ENCODE measurements at regions not wholly inside any gene's neighbourhood (a gene's known extent, or its start where the extent isn't known, plus 50 kb on each side); places are given as distances from the start of the nearest gene placed in this dataset.

DNA sequence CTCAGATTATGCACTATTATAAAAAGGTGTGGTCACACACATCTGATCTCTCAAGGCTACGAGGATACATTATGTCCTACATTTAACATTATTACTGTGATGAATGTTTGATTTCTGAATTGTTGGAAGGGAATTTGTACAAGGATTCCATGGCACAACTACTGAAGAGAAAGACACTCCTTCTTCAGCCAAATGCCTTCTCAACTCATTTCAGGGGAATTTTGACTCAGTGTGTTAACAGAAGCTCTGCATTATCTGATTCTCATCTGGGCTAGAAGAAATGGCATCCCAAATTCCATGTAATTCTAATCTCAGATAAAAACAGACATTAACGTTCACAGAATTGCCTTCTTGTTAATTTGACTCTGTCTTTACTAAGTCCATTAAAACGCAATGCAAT, 477.7 kb downstream of the PDGFC start:
- H3K27ac ChIP-seq = no peak overlapping the region
- TF ChIP-seq ZFX (IDR thresholded peaks at IDR 0.05) = no peak
- TF ChIP-seq, protein P1, sequence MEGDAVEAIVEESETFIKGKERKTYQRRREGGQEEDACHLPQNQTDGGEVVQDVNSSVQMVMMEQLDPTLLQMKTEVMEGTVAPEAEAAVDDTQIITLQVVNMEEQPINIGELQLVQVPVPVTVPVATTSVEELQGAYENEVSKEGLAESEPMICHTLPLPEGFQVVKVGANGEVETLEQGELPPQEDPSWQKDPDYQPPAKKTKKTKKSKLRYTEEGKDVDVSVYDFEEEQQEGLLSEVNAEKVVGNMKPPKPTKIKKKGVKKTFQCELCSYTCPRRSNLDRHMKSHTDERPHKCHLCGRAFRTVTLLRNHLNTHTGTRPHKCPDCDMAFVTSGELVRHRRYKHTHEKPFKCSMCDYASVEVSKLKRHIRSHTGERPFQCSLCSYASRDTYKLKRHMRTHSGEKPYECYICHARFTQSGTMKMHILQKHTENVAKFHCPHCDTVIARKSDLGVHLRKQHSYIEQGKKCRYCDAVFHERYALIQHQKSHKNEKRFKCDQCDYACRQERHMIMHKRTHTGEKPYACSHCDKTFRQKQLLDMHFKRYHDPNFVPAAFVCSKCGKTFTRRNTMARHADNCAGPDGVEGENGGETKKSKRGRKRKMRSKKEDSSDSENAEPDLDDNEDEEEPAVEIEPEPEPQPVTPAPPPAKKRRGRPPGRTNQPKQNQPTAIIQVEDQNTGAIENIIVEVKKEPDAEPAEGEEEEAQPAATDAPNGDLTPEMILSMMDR (conservative IDR thresholded peaks at IDR 0.05) = no peak

DNA sequence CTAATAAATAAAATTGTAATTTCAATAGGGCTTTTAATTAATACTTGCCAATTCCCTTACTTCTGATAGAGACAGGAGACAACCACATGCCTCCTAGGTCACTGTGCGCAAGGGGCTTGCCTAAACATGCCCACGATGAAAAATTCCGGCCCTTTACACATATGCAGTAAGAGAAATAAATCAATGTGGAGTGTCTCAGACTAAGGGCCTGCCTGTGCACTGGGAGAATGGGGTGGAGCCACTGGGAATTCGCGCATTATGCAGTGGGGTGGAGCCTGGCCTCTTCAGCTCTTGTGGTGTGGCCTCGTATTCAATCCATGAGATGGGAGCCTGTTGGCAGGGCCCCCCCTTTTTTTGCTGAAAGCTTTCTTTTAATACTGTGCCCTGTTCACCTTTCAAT, 484.5 kb downstream of the PDGFC start:
- H3K27ac ChIP-seq = no peak overlapping the region
- TF ChIP-seq, protein P1 (conservative IDR thresholded peaks at IDR 0.05) = no peak
- no peak for TF ChIP-seq ZFX (IDR thresholded peaks at IDR 0.05)

DNA sequence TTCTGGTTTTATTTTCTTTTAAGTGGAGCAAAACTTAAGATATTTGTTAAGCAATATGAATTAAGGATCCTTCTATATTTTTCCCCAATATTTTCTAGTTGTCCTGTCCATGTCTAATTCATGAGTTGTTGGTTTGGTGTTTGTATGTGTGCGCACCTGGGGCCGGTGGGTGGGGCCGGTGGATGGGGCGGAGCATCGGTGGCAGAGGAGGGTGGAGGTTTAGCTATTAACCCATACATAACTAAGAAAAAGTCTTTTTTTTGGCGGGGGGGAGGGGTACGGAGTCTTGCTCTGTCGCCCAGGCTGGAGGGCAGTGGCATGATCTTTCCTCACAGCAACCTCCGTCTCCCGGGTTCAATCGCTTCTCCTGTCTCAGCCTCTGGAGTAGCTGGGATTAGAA, 489.8 kb downstream of the PDGFC start:
- no peak overlapping the region for H3K27ac ChIP-seq
- TF ChIP-seq ZFX (IDR thresholded peaks at IDR 0.05) = no peak
- TF ChIP-seq, protein P1 (conservative IDR thresholded peaks at IDR 0.05) = no peak

DNA sequence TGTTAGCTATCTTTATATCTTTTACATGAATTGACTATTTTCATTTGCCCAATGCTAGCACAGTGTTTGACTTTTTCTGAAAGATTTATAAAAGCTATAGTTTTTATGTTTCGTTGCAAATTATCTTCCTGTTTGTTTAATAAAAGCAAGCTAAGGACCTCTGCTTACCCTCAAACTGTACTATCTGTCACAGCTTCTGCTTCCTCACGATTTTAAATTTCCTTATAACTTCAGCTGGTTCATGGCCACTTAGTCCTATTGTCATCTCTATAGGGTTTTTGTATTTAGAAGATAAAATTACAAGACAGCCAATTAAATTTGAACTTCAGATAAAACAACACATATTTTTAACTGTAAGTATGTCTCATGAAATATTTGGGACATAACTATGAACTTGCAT, 494.0 kb downstream of the PDGFC start:
- no peak overlapping the region for H3K27ac ChIP-seq
- no peak for TF ChIP-seq ZFX (IDR thresholded peaks at IDR 0.05)
- TF ChIP-seq, protein P1 (conservative IDR thresholded peaks at IDR 0.05) = no peak

DNA sequence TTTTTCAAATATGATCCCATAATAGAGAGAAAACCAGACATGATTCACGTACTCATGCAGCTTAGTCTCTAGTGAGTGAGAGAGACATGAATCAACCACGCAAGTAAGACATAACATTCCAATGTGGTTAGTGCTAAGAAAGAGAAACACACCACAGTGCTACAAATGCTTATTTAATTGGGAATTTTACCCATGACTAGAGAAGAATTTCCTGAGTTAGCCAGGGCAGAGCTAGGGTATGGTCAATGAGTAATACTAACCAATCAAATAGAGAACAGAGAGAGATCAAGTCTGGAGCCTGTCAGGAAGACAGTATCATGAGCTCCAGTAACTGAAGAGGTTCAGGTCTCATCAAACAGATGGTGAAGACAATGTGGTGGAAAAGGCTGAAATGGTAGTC, 495.2 kb downstream of the PDGFC start:
- TF ChIP-seq, protein P1 (conservative IDR thresholded peaks at IDR 0.05) = no peak
- TF ChIP-seq ZFX (IDR thresholded peaks at IDR 0.05) = no peak
- H3K27ac ChIP-seq = no peak overlapping the region

DNA sequence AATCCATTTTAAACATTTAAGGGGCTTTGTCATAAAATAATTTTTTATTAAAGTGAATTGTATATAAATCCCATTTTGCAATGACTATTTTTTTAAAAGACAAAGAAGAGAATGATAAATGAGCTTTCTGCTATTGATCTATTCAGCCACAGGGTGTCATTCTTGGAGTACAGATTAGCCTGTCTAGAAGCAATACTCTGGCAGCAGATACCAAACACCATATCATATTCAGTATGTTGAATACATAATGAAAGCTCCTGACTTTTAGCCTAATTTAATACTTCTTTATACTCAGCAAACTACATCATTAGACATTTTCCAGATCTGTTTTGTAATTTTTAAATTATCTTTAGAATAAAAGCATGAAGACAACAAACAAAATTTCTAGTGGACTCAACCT, 496.3 kb downstream of the PDGFC start:
- no peak overlapping the region for H3K27ac ChIP-seq
- TF ChIP-seq, protein P1 (conservative IDR thresholded peaks at IDR 0.05) = peak; percentile 46
- no peak for TF ChIP-seq ZFX (IDR thresholded peaks at IDR 0.05)

DNA sequence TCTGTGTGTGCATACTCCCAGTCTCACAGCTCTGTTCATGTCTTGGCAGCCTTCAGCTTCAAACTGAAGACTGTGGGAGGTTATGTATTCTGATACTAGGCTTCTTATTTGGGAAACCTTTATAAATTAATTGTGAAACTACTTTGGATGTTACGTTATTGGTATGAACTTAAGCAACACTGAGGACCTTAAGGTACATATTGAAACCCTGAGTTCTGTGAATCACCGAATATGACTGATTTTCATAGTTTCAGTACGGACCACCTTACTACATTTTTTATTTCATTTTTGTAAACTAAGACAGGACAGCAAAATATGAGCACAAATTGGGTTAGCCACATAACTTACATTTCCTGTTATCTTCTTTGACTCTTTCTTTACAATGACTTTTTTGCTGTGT, 498.4 kb downstream of the PDGFC start:
- H3K27ac ChIP-seq = no peak overlapping the region
- TF ChIP-seq, protein P1 (conservative IDR thresholded peaks at IDR 0.05) = no peak
- TF ChIP-seq ZFX (IDR thresholded peaks at IDR 0.05) = no peak
